ENCODE measurements at regions not wholly inside any gene's neighbourhood (a gene's known extent, or its start where the extent isn't known, plus 50 kb on each side); places are given as distances from the start of the nearest gene placed in this dataset.

- Mint-ChIP-seq H3K27me3 (ENCODE audit: unreplicated experiment) (peaks cover 3% of the 10 kb centered on the region), H3K4me3 (ENCODE audit: unreplicated experiment) (no peak overlapping the region), H3K4me1 (ENCODE audit: unreplicated experiment) (peaks cover 5% of the 10 kb centered on the region), H3K9me3 (ENCODE audit: unreplicated experiment) (no peaks in the 10 kb centered on the region), H3K36me3 (ENCODE audit: low read depth, unreplicated experiment) (no peaks in the 10 kb centered on the region), H3K27ac (ENCODE audit: unreplicated experiment) (no peak overlapping the region)
- no peak for TF ChIP-seq CTCF (IDR thresholded peaks at IDR 0.05; ENCODE audit: unreplicated experiment)
- no peak for DNase-seq (ENCODE audit: low spot score)
Observed at GRCh38 chr4:138938366-138938690, 77.3 kb upstream of the NOCT start.

GRCh38 chr4:138935135-138935807 lies 80.3 kb upstream of the NOCT start:
- H3K27ac Mint-ChIP-seq (ENCODE audit: unreplicated experiment): no peak overlapping the region
- peaks cover 13% of the 10 kb centered on the region for H3K27me3 Mint-ChIP-seq (ENCODE audit: unreplicated experiment)
- H3K4me3 Mint-ChIP-seq (ENCODE audit: unreplicated experiment): no peak overlapping the region
- H3K36me3 Mint-ChIP-seq (ENCODE audit: low read depth, unreplicated experiment): no peaks in the 10 kb centered on the region
- DNase-seq (ENCODE audit: low spot score): no peak
- peaks cover 11% of the 10 kb centered on the region for H3K4me1 Mint-ChIP-seq (ENCODE audit: unreplicated experiment)
- TF ChIP-seq CTCF (IDR thresholded peaks at IDR 0.05; ENCODE audit: unreplicated experiment): no peak
- H3K9me3 Mint-ChIP-seq (ENCODE audit: unreplicated experiment): no peaks in the 10 kb centered on the region

GRCh38 chr4:138927072-138927471 lies 88.5 kb upstream of the NOCT start:
- peaks cover 8% of the 10 kb centered on the region for H3K27me3 Mint-ChIP-seq (ENCODE audit: unreplicated experiment)
- H3K27ac Mint-ChIP-seq (ENCODE audit: unreplicated experiment): no peak overlapping the region
- peaks cover 3% of the 10 kb centered on the region for H3K9me3 Mint-ChIP-seq (ENCODE audit: unreplicated experiment)
- H3K4me3 Mint-ChIP-seq (ENCODE audit: unreplicated experiment): no peak overlapping the region
- no peak for DNase-seq (ENCODE audit: low spot score)
- peaks cover 7% of the 10 kb centered on the region for H3K36me3 Mint-ChIP-seq (ENCODE audit: low read depth, unreplicated experiment)
- H3K4me1 Mint-ChIP-seq (ENCODE audit: unreplicated experiment): peaks cover 6% of the 10 kb centered on the region
- TF ChIP-seq CTCF (IDR thresholded peaks at IDR 0.05; ENCODE audit: unreplicated experiment): no peak

GRCh38 chr4:138925495-138925894 lies 90.1 kb upstream of the NOCT start:
- Mint-ChIP-seq H3K36me3 (ENCODE audit: low read depth, unreplicated experiment) (peaks cover 7% of the 10 kb centered on the region), H3K4me1 (ENCODE audit: unreplicated experiment) (no peaks in the 10 kb centered on the region), H3K9me3 (ENCODE audit: unreplicated experiment) (peaks cover 3% of the 10 kb centered on the region), H3K27me3 (ENCODE audit: unreplicated experiment) (peaks cover 2% of the 10 kb centered on the region), H3K4me3 (ENCODE audit: unreplicated experiment) (no peak overlapping the region), H3K27ac (ENCODE audit: unreplicated experiment) (no peak overlapping the region)
- no peak for DNase-seq (ENCODE audit: low spot score)
- TF ChIP-seq CTCF (IDR thresholded peaks at IDR 0.05; ENCODE audit: unreplicated experiment): no peak

- peak; percentile 87 for DNase-seq (ENCODE audit: low spot score)
- no peak overlapping the region for H3K27ac Mint-ChIP-seq (ENCODE audit: unreplicated experiment)
- peaks cover 9% of the 10 kb centered on the region for H3K4me1 Mint-ChIP-seq (ENCODE audit: unreplicated experiment)
- no peaks in the 10 kb centered on the region for H3K9me3 Mint-ChIP-seq (ENCODE audit: unreplicated experiment)
- H3K36me3 Mint-ChIP-seq (ENCODE audit: low read depth, unreplicated experiment): no peaks in the 10 kb centered on the region
- TF ChIP-seq CTCF (IDR thresholded peaks at IDR 0.05; ENCODE audit: unreplicated experiment): peak; percentile 73
- no peak overlapping the region for H3K4me3 Mint-ChIP-seq (ENCODE audit: unreplicated experiment)
- no peaks in the 10 kb centered on the region for H3K27me3 Mint-ChIP-seq (ENCODE audit: unreplicated experiment)
Observed at GRCh38 chr4:138919094-138919936, 96.3 kb upstream of the NOCT start.

Data from endothelial cell (in vitro differentiated cells).